ENCODE measurements at regions not wholly inside any gene's neighbourhood (a gene's known extent, or its start where the extent isn't known, plus 50 kb on each side); places are given as distances from the start of the nearest gene placed in this dataset.

GRCh38 chr6:105880030-105880492, 206.1 kb upstream of the PRDM1 start:
- TF ChIP-seq CTCF (IDR thresholded peaks at IDR 0.05), result no peak
- no peaks in the 10 kb centered on the region for H3K9me3 ChIP-seq
- H3K4me1 ChIP-seq (ENCODE audit: low read depth), result no peaks in the 10 kb centered on the region
- intact Hi-C loops (cut with DNase I, micrococcal nuclease), result no loop called here
- H3K36me3 ChIP-seq (ENCODE audit: low read depth), result no peaks in the 10 kb centered on the region
- DNase-seq (peak in 2 of 3 donors; percentile 37 to 53), ATAC-seq (peak; percentile 58)
- no peak overlapping the region for H3K4me3 ChIP-seq

GRCh38 chr6:105879146-105879545, 207.0 kb upstream of the PRDM1 start:
- no peak for TF ChIP-seq CTCF (IDR thresholded peaks at IDR 0.05)
- Histone ChIP-seq H3K36me3 (ENCODE audit: low read depth) (no peaks in the 10 kb centered on the region), H3K4me1 (ENCODE audit: low read depth) (no peaks in the 10 kb centered on the region), H3K4me3 (no peak overlapping the region), H3K9me3 (no peaks in the 10 kb centered on the region)
- DNase-seq, result no peak
- no peak for ATAC-seq
- intact Hi-C loops (cut with DNase I, micrococcal nuclease), result no loop called here

- H3K36me3 ChIP-seq (ENCODE audit: low read depth), result no peaks in the 10 kb centered on the region
- intact Hi-C loops (cut with DNase I, micrococcal nuclease), result no loop called here
- H3K4me1 ChIP-seq (ENCODE audit: low read depth), result no peaks in the 10 kb centered on the region
- no peak for TF ChIP-seq CTCF (IDR thresholded peaks at IDR 0.05)
- ATAC-seq (no peak), DNase-seq (no peak)
- no peaks in the 10 kb centered on the region for H3K9me3 ChIP-seq
- H3K4me3 ChIP-seq, result no peak overlapping the region
Measured at GRCh38 chr6:105875974-105876640, 210.0 kb upstream of the PRDM1 start.

DNA sequence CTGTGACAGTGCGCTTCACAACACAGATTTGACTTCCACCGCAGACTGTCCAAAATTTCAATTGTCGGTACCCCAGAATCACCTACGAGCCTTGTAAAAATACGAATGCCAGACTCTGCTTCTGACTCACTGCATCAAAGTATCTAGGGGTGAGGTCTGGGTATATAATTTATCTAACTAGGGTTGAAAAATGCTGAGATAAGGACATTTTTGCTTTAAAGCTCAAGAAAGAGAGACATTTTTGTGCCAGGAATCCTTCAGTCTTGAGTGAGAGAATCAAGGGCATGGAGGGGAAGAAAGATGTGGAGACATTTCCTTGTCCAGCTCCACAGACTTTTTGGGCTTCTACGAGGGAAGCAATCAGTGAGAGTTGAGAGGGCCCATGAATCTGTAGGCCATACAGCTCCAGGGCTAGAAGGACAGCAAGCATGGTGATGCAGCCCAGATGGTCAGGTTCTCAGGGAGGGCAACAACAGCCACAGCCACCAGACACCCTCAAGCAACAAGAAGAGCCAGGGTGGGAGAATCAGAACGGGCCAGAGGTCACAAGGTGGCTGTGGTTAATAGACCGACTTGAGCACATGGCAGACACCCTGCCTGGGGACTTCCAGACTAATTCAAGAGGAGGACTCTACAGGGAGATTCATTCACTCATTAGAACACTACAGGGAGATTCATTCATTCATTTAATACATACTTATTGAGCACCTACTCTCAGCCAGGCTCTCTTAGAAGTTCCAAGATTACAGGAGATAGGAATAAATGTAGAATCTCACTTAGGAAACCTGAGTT, 211.1 kb upstream of the PRDM1 start:
- intact Hi-C loops (cut with DNase I, micrococcal nuclease), result no loop called here
- no peak for ATAC-seq

GRCh38 chr6:105873799-105874198, 212.3 kb upstream of the PRDM1 start:
- no peak overlapping the region for H3K4me3 ChIP-seq
- H3K36me3 ChIP-seq (ENCODE audit: low read depth), result no peaks in the 10 kb centered on the region
- H3K4me1 ChIP-seq (ENCODE audit: low read depth), result no peaks in the 10 kb centered on the region
- no peak for TF ChIP-seq CTCF (IDR thresholded peaks at IDR 0.05)
- no peak for DNase-seq
- no peak for ATAC-seq
- H3K9me3 ChIP-seq, result no peaks in the 10 kb centered on the region
- intact Hi-C loops (cut with DNase I, micrococcal nuclease), result no loop called here

More for the DNA sequence above, 211.1 kb upstream of the PRDM1 start:
- no peaks in the 10 kb centered on the region for H3K36me3 ChIP-seq (ENCODE audit: low read depth)
- no peak for TF ChIP-seq CTCF (IDR thresholded peaks at IDR 0.05)
- H3K4me3 ChIP-seq, result no peak overlapping the region
- H3K9me3 ChIP-seq, result no peaks in the 10 kb centered on the region
- DNase-seq, result no peak
- H3K4me1 ChIP-seq (ENCODE audit: low read depth), result no peaks in the 10 kb centered on the region

All from mucosa of descending colon (tissue), 3 donors.